ENCODE measurements at regions not wholly inside any gene's neighbourhood (a gene's known extent, or its start where the extent isn't known, plus 50 kb on each side); places are given as distances from the start of the nearest gene placed in this dataset.
"Not testable (repeated sequence)": the region's sequence is repeated elsewhere in the genome, so short reads cannot be mapped to it uniquely, and the experiment has no call there.

DNA sequence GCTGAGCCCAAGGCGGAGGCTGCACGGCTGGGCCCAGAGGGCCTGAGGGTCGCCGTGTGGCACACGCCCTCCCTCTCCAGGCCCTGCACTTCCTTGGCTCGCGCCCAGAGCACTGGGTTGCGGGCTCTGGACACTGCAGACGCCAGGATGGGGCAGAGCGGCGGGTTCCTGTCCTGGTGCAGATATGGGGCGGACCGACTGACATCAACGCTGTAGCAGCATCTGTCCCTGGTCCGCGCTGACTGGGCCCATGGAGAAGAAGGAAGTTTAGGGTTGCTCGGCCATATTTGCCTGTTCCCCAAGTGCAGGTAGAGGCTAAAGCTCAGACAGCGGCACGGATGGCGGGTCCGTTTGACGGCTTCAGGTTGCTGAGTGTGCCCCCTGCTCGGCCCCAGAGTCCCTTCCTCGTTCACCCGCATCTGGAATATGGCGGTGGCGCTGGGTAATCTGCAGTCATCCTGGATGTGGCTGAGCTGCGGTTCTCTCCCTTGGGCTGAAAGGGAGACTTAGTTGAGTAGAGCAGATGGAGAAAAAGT, 116.1 kb downstream of the OR13A1 start:
- no peak for DNase-seq

DNA sequence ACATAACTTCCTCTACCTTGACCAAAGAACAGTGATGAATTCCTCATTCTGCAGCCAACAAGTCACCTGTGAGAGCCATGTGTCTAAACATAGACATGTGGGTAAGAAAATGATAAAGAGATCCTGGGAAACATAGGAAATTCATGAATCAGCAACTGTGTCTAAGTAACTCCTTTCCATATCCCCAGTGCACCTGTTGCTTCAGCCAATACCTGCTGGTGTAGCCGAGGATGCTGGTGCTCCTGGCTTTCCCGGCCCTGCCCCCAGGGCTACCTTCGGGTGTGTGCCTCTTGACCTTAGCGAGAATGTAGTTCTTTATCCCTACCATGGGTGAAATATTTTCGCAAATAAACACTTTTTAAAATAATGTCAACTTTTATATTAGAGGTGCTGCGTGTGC, 114.1 kb downstream of the OR13A1 start:
- no peak for DNase-seq

DNA sequence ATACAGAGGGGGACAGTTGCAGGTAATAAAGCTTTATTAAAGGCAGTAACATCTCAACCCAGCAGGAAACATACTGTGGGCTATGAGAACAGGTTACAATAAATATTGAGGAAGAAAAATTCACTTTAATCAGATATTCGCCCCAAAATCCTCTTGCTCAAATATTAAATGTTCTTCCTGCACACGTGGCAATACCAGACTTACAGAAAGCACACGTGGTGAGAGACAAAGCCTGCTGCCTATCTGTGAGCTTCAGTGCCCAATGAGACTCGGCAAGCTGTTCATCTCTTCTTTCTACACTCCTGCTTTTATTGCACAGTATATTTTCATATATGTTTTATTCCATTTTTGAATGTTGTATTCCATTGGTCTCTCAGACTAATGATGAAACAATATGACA, 113.2 kb downstream of the OR13A1 start:
- no peak for DNase-seq

DNA sequence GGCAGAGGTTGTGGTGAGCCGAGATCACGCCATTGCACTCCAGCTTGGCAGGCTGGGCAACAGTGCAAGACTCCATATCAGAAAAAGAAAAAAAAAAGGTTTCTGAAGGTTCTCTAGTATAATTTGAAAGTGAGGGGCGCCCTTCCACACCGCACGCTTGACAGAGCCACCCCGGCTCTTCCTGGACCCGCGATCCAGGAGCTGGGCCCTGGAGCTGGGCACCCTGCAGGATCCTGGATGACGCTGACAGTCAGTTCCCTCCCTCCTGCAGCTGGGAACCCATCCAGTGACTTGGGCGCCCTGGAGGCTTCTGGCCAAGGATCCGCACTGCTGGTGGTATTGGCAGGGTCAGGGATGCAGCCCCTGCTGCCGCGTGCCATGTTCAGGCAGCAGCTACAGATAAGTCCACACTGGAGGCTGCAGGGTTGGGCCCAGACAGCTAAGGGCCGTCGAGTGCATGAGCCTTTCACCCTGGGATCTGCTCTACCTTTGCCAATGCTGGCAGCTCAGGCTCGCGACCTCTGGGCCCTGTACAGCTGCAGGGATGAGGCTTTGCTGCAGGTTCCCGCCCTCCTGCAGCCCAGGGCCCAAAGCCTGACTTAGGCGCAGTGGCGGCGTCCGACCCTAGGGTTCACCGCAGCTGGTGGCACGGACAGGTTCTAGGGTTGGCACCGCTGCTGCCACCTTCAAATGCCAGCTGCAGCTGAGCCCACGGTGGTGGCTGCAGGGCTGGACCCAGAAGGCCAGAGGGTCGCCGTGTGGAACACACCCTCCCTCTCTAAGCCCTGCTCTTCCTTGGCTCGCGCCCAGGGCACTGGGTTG, 110.2 kb downstream of the OR13A1 start:
- DNase-seq: no peak

DNA sequence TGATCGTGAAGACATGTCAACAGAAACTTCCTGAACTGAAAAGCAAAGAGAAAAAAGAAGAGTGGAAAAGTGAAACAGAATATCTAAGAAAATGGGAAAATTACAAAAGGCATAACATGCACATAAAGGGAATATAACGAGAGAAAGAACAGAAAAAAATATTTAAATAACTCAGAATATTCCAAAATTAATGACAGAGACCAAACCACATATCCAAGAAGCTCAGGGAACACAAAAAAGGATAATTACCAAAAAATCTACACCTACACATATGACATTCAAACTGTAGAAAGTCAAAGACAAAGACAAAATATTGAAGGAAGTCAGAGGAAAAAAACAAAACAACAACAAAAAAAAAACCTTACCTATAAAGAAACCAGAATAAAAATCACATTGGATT, 105.5 kb downstream of the OR13A1 start:
- no peak for DNase-seq

DNA sequence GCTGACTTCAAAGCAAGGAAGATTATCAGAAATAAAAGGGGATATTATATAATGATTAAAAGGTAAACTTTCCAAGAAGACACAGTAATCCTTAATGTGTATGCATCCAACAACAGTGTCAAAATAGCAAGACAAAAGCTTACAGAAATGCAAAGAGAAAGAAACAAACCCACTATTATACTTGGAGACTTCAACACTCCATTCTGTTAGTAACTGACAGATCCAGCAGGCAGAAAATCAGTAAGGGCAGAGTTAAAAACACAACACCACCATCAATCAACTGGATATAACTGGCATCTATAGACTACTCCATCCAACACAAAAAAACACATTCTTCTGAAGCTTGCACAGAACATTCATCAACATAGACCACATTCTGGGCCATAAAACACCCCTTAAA, 103.8 kb downstream of the OR13A1 start:
- DNase-seq: no peak

DNA sequence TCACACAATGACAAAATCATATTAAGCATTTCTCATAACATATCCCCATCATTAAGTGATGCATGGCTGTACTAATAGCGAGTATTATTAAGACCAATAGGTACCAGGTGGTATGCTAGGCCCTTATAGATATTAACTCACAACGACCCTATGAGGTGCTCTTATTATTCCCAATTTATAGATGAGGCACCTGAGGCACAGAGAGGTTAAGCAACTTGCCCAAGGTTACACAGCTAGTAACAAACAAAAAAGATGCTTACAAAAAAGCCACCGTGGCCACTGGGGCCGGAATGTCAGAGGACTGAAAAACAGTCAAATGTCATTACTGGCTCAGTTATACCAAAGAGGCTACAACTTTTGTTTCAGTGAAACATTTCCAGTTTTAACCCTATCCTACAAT, 96.0 kb downstream of the OR13A1 start:
- no peak for DNase-seq

DNA sequence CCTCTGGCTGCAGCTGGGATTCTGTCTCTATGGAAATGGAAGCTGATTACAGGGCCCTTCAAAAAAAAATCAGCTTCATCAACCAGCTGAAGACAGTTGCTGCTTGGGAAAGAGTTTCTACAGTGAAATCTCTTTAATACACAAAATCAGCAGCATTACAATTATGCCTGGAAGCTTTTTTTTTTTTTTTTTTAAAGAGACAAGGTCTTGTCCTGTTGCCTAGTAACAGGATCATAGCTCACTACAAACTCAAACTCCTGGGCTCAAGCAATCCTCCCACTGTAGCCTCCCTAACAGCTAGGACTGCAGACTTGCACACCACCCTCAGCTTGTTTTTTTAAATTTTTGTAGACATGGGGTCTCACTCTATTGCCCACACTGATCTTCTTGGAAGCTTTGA, 94.5 kb downstream of the OR13A1 start:
- DNase-seq: no peak

DNA sequence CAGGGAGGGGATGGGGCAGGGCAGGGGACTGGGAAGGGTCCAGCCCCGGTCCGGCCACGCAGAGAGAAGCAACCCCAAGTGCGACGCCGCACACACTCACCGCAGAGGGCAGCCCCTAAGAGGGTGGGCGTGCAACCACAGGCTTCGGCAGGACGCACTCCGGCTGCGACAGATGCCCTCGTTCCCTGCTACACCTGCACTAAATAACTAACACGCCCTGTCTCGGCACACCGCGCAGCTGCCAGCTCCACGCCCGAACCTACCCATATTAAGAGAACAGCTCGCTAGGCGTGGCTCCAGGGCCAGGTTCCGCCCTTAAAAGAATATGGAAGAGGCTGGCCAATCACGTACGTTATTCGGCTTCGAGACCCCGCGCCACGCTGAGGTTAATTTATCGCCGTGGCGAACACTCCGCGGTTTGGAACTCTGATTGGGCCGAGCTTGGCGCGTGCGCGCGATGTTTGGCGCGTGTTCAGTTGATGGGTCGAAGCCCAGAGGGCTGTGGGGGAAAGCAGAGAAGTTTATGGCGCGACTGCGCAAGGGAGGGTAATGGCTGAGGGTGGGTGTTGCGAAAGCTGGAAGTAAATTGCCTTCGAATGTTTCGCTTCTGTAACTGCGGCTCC, 91.1 kb downstream of the OR13A1 start:
- DNase-seq: no peak

DNA sequence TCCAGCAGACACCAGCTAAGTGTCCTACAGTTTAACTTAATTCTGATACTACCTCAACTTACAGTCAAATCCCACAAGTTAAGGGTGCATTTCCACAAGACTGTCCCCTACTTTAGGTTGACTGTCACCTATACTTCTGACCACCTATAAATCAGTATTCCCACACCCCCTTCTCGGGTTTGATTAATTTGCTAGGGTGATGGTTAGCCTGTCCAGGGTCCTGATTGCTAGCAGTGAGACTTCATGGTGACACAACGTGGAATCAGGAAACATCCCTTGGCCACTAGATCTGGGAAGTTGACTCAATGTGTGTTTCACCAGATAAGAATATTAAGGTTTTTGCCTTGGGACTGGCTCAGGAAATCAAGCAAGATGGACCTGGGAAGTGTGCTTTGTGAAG, 88.4 kb downstream of the OR13A1 start:
- no peak for DNase-seq

DNA sequence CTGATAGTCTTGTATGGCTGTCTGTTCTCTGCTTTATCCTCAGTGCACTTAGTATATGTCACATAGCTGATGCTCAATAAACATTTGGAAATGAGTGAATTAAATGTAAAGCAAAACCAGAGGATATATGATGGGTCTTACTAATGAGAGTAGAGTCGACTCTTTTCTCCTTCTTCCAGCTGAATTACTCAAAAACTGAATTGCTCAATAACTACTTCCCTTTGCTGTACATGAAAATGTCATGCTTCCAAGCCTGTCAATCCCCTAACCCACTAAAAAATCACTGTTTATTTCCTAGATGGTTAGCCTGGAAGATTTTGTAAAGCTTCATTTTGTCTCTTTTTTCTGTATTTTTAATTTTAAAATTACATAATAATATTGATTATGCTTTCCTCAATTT, 88.0 kb downstream of the OR13A1 start:
- no peak for DNase-seq

DNA sequence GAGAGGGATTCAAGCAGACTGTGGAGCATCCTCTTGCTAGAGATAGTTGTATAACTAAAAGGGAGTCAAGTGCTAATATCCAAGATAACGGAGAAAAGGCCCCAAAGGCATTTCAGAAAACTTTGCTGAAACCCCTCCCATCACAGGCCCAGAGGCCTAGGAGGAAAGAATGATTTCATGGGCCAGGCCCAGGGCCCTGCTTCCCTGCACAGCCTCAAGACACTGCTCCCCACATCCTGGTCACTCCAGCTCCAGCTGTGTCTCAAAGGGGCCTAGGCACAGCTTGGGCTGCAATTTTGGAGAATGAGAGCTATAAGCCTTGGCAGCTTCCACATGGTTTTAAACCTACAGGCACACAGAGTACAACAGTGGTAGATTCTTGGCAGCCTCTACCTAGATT, 85.6 kb downstream of the OR13A1 start:
- DNase-seq: no peak

DNA sequence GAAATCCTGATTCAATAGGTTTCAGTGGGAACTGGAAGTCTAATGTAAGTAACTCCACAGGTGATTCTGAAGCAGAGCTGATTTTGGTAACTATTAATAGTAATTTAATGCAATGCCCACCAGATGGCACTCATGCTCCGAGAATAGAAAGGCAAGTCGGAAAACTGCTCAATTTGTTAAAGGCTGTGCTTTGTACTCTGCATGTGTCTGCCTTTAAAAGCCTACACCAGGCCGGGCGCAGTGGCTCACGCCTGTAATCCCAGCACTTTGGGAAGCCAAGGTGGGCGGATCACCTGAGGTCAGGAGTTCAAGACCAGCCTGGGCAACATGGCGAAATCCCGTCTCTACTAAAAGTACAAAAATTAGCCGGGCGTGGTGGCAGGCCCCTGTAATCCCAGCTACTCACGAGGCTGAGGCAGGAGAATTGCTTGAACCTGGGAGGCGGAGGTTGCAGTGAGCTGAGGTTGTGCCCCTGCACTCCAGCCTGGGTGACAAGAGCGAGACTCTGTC, 80.1 kb downstream of the OR13A1 start:
- DNase-seq: not testable (repeated sequence)

DNA sequence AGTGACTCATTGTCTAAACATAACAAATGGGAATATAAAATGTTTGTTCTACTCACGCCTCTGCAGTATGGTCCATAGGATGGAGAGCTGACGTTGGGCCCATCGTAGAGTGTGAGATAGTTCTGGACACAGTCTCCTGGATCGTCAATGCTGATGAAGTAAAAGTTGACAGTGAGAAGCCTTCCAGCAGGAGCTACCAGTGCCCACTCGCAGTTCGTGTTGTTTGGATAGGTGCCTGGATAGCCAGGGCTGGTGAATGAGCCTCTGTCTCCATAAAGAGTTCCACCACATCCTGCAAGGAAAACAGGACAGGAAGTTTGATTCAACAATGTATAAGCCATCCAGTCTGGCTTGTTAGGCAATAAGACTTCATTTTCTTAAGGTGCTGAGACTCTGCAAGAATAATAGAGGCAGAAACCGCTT, 79.6 kb downstream of the OR13A1 start:
- no peak for DNase-seq

DNA sequence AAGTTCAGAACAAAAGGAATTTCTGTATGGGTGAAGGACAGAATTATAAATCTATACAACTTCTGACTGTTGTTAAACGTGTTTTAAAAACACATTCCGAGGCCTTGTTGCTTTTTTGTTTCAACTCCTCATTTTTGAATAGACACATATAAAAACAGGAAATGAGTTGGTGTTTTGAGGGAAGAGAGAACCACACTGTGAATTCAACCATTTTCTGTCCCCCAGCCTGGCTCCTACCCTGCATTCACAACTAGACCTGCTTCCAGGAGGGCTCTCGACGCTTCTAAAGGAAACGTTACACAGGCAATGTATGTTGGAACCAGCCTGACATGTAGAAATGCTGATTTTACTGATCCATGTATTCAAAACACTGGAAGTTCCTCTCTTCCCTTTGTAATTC, 76.5 kb downstream of the OR13A1 start:
- no peak for DNase-seq

DNA sequence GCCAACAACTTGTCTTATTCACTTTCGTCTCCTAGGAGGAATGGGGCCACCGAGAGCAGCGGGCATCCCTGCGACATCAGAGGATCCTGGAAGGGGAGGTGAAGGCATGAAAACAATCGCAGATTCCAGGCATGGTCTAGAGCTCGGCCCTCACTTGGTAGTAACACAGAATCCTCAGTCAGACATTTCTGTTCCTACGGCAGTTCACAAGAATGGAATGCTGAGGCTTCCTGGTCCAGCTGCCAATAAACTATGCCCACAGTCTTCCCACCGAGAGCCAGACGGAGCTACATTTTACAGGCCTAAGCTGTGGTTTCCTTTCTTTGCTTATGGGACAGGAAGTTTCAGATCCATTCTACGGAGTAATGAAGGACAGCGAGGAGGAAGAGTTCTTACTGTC, 75.8 kb downstream of the OR13A1 start:
- DNase-seq: no peak

DNA sequence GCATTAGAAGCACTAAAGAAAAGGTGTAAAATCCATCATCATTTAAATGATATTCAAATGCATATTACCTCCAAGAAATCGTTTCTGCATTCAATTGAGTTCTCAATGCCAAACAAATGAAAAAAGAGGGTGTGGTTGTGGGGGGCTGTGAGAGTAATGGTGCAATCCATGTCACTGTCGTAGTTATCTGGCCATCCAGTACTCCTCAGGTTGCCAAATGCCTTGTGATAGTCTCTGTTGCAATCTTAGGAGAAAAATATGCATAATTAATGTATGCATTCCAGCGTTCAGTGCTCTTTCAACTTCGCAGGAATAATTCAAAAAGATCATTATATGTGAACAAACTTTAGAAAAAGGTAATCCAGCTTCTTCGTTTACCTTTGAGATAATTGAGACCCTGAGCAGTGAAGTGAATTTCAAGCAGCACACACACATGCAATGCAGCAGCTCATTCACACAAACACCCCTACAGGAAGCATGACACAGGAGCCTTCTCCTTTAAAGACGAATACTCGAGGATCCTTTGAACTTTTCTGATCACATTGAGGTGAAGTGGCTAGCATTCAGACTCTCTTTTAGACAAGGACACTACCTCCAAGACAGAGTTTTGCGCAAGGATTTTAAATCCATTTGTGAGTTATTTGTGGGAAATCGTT, 73.4 kb downstream of the OR13A1 start:
- DNase-seq: no peak

DNA sequence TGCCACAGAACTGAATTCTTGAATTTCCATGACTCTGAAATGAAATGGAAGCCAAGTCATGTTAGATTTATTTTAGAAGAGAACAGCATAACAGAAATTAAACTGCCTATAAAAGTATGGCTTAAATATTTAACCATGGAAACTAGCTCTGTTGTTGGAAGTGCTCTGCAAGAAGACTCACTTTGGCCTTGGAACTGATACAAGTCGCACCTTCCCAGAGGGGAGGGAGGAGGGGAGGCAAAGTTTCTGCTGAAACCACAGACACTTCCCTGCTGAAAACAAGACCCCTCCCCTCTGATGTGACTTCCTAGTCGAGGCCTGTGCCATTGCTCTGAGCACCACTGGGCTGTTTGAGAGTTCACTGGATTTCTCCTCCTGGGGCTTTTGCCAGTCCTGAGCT, 72.1 kb downstream of the OR13A1 start:
- DNase-seq: no peak

DNA sequence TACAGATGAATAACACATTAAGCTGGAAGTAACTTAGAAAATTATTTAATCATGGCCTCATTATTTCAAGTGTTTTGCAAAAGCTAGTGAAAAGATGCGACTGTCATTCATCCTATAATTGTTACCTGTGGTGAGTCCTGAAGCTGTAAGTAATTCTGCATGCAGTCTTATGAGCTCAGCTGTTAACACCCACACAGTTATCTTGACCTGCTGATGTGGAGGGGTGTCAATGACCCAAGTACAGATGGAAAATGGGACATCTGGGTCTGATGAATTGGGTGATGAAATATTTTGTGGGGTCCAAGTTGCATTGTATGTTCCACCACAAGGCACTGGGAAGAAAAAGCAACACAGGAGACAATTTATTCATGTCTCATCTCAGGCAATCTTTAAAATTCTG, 68.9 kb downstream of the OR13A1 start:
- no peak for DNase-seq

DNA sequence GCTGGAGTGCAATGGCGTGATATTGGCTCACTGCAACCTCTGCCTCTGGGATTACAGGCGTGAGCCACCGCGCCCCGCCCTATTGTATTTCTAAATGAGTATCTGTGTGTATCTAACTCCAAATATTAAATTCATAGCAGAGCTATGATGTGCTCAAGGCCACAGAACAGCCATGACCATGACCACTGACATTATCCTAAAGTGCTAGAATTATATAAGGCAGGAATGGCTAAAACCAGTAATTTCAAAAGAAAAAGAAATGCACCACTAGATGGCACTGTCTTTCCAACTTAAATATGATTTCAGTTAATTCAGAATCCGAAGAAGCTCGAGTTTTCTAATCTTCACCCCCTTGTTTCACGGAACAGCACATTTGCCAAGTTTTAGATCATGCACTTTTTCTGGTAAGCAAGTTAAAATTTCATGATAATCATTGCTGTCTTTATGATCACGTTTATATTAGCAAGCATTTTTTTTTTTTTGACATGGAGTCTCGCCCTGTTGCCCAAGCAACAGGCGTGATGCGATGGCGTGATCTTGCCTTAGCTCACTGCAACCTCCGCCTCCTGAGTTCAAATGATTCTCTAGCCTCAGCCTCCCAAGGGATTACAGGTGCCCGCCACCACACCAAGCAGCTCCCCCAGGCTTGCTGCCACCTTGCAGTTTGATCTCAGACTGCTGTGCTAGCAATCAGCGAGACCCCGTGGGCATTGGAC, 65.3 kb downstream of the OR13A1 start:
- peak; percentile 1 for DNase-seq

DNA sequence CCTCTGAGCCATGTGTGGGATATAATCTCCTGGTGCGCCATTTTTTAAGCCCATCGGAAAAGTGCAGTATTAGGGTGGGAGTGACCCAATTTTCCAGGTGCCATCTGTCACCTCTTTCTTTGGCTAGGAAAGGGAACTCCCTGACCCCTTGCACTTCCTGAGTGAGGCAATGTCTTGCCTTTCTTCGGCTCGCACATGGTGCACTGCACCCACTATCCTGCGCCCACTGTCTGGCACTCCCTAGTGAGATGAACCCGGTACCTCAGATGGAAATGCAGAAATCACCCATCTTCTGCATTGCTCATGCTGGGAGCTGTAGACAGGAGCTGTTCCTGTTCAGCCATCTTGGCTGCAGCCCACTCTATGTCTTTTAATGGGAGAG, 64.7 kb downstream of the OR13A1 start:
- not testable (repeated sequence) for DNase-seq
